ENCODE measurements at regions not wholly inside any gene's neighbourhood (a gene's known extent, or its start where the extent isn't known, plus 50 kb on each side); places are given as distances from the start of the nearest gene placed in this dataset.
A peak's percentile ranks its signal among the peaks of the same experiment; 100 is the strongest.
"Not testable (repeated sequence)": the region's sequence is repeated elsewhere in the genome, so short reads cannot be mapped to it uniquely, and the experiment has no call there.

DNA sequence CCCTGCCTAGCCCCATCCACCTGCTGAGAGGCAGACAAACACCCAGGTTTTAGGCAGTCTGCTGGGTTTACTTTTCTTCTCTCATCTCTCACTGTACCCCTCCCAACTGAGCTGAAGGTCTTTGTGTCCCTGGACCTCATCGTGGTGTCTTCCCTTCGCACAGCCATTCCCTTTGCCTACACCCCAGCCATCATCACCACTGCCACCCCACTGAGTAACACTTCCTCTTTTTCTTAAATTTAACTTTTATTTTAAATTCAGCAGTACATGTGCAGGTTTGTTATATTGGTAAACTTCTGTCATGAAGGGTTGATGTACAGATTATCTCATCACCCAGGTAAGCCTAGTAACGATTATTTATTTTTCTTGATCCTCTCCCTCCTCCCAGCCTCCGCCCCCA, 188.3 kb upstream of the MON1B start:
- DNase-seq, result no peak

DNA sequence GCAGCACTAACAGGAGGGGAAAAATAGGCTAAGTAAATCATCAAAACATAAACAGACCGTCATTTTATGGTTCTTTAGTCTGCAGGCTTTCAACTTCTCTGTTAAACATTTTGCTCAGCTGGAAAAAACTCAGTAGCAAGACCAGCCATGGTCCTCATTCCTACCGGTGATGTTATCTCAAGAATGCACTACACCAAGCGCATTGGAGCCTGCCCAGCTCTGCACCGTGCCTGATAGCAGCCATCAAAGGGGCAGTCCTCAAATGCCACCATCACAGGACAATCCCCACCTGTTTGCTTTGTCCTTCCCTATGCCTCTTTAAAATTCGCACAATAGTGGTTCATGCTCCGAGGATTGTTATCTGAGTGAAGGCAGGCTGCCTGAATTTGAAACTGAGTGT, 181.5 kb upstream of the MON1B start:
- no peak for DNase-seq

DNA sequence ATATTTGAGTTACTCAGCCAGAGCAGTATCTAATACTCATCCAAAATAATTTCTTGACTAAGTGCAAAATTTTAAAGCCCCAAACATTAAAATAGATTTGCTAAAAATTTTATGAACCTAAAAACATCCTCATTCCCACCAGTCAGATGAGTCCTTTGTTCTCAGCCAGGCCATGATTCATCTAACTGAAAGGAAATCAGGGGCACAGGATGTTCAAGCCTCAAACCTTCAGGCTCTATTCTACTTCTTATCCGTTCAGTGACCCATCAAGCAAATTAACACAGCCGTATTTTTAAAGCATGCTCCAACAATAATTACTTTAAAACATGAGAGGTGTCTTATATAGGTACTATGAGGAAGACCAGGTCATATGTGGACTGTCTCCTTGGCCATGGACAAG, 176.5 kb upstream of the MON1B start:
- DNase-seq, result no peak

DNA sequence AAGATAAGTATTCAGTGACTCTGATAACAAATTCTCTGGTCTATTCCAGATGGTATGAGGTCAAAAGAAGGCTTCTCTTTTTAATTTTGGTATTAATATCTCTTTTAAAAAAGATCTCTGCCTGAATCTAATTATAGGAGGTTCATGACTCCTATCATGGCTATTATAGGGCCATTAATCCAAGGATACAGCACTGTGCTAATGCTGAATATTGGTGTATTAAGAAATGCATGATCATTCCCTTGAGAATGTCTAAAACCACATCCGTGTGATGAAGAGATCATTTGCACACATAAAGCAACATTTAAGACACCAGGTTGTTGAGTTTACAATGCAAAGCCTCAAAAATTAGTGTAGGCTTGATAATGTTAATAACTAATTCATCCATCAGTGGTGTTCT, 160.4 kb upstream of the MON1B start:
- DNase-seq, result no peak

DNA sequence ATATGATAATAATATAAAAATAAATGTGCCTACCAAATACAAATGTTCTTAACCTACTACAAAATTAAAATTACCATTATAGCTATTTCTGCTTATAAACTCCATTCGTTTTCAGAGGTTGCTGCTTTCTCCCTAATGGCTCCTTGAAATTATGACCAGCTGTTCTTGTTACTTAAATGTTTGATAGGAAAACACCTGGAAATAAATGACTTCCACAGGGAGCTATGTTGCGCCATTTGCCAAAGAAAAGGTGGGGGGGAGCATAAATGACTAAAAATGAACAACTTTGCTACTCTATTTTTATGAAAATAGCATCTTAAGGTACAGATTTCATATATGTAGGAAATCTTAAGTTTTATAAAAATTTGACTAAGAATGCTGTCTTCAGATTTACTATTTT, 157.5 kb upstream of the MON1B start:
- DNase-seq, result no peak

DNA sequence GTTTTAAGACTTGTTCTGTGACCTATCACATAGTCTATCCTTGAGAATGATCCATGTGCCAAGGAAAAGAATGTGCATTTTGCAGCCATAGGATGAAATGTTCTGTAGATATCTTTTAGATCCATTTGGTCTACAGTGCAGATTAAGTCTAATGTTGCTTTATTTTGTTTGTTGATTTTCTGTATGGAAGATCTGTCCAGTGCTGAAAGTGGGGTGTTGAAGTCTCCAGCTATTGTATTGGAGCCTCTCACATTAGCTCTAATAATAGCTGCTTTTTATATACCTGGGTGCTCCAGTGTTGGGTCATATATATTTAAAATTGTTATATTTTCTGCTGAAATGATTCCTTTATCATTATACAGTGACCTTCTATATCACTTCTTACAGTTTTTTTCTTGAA, 155.6 kb upstream of the MON1B start:
- no peak for DNase-seq

DNA sequence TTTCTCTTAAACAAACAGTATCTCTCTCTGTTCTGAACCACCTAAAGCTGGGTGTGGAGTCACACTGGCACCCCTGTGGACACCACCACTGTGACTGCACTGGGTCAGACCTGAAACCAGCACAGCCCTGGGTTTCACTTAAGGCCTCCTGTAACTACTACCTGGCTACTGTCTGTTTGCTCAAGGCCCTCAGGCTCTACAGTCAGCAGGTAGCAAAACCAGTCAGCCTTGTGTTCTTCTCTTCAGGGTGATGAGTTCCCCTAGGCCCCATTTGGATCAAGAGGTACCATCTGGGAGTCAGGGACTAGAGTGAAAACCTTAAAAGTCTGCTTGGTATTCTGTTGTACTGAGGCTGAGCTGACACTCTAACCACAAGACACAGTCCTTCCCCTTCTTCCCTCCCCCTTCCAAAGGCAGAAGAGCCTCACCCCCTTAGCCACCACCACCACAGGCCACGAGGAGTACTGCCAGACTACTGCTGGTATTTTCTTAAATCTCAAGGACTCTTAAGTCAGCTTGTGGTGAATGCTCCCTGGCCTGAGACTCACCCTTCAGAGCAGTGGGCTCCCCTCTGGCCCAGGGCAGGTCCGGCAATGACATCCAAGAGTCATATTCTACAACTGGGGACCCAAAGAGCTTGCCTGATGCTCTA, 153.2 kb upstream of the MON1B start:
- no peak for DNase-seq

DNA sequence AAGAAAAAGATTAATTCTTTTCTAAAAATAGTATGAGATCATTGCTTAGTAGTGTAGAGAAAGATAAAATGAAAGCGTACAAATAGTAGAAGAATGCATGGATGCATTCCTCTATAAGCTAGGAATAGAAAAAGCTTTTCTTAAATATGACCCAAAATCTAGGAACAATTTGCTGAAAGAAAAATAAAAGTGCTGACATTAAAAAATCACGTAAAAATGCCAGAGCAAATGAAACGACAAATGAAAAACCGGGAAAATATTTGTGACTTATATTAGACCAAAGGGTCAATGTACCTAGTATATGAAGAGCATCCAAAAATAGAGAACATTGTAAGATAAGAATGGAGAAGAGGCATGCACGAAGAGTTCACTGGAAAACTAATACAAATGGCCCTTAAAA, 149.5 kb upstream of the MON1B start:
- DNase-seq, result no peak

DNA sequence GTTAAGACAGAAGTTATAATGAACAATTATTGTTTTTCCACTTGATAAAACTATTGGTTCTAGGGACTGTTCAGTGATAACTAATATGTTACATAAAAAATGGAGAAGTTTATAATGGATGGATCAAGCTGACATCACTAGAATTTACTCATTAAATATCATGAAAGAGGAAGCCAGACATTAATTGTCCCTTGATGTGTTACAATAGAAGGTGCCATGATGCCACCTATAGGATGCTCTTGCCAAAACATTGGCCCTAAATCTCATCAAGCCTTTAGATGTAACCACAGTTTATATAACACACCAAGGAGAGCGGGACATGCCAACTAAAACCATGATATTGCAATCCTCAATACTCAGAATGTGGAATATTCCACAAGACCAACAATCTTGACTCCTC, 147.9 kb upstream of the MON1B start:
- DNase-seq, result peak; percentile 35

DNA sequence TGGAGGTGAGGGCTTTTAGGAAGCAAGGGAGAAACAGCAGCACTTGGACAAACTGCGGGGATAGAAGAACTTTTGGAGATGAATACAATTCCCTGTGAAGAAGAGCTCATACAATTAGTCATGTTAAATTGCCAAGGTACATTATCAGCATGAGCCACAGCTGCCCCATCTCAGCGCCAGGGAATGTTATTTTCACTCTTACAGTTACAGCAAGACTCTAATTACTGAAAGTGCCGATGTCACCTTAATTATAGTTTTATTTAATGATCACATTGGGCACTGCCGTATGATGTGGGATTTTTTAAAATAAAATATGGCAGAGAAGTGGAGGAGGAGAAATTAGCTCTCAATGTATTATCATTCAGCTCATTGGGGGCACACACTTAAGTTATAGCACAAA, 144.8 kb upstream of the MON1B start:
- no peak for DNase-seq

DNA sequence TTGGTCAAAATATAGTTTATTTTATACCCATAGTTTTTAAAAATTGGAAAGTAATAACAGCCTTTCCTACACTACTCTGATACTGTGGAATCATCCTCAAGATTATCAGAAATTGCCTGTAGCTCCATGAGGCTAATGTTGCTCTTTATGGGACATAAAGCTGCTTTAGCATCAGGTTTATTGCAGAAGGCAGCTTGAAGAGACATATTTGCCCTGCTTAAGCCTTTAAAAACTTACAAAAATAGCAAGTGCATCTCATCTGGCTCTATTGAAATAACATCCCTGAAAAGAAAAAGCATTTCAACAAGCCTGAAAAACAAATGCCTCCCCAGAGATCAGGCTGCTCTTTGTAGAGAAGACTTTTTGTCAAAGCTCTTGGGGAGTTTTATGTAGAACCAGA, 142.9 kb upstream of the MON1B start:
- no peak for DNase-seq

DNA sequence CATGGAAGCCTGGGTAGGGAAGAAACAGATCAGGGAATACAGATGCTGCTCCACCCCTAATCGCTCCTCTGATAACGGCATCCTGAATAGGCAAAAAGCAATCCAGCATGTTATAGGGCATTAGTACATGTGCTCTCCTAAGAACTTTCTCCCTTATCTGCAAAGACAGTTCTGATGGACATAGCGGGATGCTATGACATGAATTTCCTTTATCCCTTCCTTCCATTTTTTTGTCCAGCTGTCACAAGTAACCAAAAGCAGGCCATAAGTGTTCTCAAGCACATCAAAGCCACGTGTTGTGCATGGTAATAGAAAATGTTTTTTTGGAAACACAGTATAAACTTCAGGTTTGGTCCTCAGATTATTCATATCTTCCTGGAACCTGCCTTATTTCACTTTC, 141.4 kb upstream of the MON1B start:
- DNase-seq, result no peak

DNA sequence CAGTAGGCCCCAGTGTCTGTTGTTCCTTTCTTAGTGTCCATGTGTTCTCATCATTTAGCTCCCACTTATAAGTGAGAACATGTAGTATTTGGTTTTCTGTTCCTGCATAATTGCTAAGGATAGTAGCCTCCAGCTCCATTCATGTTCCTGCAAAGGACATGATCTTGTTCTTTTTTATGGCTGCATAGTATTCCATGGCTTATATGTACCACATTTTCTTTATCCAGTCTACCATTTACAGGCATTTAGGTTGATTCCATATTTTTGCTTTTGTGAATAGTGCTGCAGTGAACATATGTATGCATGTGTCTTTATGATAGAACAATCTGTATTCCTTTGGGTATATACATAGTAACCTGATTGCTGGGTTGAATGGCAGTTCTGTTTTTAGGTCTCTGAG, 134.4 kb upstream of the MON1B start:
- not testable (repeated sequence) for DNase-seq

DNA sequence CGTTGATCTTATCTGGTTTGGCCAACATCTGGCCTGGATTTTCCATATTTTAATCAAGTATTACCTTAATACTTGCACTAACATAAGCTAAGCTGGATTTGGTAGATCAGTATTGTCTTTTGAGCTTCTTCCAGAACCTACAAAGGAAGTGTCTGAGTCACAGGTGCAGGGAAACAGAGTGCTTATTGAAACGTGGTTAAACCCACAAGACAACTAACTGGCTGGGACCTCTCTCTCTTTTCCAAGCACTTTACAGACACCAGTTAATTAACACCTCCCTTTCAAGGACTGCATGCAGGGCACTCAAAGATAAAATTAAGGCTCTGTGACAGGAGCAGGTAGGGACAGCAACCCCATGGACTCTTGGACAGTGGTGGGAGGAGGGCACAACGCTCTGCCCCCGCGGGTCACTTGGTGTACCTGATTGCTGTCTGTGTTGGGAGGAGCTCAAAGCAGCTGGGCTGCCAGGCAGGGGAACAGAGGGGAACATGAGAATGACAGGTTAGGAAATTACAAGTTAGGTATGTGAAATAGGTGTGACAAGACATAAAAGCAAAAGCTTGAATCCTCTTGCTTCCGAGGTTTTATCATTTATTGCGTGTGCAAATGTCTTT, 133.7 kb upstream of the MON1B start:
- peak; percentile 24 for DNase-seq

DNA sequence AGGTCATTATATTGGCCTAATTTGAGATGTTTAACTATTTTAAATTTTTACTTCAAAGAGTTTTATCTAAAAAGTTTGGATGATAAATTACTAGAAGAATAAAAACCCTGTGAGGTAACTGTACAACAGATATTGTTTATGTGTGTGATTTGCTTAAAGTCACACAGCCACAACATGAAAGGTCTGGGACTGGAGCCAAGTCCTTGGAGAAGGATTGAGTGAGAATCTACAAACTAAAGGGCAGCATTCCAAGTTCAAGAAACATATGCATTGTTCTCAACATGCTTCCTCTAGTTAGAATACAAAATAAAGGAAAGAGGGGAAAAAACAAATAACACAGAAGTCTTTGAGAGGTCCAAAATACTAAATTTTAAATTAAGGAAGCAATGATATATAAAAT, 131.5 kb upstream of the MON1B start:
- DNase-seq, result no peak

DNA sequence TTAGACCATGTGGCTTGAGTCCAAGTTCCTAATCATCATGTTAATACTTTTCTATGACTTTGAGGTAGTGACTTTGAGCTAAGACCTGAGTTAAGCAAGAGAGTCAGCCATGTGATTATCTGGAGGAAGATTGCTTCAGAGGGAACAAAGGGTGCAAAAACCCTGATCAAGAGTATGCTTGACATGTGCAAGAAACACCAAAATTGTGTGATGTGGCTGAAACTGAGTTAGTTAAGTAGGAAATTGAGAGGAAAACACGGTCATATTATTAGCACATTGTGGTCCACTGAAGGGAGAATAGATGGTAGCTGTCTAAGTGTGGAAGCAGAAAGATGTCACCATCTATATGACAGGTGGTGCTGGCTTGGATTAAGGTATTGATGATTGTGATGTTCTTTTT, 130.4 kb upstream of the MON1B start:
- no peak for DNase-seq

DNA sequence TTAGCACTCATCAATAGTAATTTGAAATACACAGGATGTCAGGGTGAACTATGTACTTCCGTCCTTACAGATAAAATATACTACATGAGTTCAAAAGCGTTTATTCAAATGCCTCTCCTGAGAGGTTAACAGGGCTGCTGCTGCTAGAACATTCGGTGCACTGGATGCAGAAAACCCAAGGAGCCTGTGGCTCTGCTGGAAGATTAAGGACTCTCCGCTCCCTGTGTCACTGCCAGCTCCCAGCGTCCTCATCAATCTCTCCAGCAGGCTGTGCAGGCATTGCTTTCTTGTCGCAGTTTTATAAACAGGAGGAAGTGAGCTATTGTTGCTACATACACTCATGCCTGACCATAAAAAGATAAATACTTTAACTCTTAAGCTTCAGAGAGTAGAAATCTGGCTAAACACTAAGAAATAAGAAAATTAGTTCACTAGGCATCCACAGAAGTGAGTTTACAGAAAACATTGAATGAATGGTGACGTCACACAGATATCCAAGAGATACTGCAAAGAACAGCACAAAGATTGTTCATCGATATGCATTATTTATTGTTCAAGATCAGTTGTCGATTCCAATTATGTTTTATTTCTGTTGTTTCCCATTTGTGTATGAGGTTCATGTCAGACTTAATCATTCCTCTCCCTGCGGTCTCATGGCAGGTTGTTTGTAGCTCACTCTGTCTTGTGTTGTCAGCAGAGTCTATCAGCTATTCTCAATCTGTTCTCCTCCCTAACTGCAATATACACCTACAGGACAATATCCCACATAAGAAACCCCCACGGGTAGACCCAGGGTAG, 127.9 kb upstream of the MON1B start:
- no peak for DNase-seq

DNA sequence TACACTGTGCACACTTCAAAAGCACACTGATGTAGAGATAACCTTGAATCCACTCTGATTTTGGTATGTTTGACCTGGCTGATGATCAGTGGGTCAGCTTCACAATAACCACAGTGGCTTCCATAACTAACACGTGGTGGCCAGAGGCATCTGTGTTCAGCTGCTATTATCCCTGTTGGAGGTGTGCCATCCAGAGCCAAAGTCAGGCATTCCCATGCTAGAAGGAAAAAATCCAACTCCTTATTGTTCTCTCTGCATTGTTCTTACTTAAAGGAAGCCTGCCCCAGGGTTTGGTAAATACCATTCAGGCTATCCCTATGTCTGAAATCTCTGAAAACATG, 127.3 kb upstream of the MON1B start:
- no peak for DNase-seq

DNA sequence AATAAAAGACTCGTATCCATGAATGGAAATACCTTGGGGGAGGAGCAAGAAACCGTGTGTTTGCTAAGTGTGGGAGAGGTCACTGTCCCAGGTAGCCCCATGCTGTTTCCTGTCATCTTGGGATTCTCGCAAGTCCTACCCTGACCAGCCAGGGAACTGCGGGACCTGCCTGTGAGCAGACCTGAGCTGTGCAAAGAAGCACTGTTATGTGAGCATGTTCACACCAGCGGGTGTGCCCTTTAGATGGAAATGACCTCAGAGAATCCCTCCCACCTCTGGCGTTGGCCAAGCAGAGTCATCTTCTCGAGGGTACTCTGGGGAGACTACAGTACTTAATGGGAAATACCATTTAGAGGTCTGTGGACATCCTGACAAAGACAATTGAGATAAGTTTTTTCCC, 127.0 kb upstream of the MON1B start:
- DNase-seq, result no peak

DNA sequence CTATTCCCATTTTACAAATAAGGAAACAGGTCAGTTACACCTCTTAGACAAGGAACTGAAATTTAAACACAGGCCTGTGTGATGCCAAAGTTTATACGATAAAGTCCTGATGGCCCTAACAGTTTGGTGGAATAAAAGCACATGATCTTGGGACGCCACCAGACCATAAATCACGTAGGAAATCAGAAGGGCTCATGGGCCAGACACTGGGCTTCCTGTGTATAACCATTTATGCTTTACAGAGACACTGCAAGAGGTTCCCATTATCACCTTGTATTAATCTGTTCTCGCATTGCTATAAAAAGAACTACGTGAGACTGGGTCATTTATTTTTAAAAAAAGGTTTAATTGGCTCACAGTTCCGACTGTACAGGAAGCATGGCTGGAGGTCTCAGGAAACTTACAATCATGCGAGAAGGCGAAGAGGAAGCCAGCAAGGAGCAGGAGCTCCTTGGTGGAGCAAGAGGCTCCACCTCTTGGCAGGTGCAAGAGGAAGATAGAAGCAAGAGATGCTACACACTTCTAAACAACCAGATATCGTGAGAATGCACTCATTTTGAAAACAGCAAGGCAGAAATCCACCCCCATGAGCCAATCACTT, 124.0 kb upstream of the MON1B start:
- no peak for DNase-seq

DNA sequence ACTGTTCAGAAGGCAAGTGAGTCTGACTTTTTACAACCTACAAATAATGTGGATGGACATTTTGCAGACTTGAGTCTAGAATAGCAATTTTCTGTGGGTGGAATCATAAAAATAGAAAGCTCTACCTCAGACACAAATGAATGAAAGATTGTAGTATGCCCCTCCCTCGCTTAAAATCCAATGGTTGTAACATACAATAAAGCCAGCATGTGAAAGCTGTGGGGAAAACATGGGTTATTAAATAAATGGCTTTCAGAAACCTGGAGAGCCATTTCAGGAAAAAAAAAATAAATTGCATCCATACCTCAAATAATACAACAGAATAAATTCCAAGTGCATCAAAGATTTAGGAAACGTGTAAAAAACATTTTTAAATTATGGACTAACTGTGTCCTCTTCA, 123.1 kb upstream of the MON1B start:
- DNase-seq, result no peak

DNA sequence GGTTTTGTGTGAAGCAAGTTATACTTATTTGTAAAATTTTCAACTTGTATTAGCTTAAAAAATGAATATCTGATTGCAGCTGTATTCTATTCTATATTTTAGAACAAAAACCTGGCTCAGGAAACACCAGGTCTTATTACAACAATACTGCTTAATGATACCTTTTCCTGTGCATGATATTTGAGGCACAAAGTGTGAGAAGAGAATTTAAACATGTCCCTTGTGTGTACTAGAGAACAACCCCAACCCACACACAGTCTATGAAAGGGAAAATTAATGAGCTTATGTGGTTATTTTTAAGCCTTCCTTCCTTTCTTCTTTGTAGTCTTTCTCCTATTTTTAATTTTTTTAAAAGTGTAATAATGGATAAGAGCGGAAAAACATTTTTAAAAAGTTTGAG, 122.6 kb upstream of the MON1B start:
- DNase-seq, result no peak

DNA sequence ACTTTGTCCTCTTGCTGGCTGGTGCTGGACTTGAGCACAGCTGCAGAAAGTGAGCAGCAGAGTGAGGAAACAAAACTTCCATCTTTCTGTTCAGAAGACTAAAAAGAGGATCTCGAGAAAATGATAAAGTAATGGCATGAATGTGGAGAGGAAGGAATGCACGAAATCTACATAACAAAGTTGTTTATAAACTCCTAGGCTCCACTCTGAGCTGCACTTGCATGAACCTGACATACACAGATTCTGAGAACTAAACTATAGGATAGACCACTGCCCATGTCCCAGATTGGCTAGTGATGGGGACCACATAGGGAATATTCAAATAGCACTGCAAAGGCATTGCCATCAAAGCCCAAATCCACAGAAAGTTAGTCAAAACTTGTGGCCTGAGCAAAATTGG, 121.1 kb upstream of the MON1B start:
- DNase-seq, result no peak

DNA sequence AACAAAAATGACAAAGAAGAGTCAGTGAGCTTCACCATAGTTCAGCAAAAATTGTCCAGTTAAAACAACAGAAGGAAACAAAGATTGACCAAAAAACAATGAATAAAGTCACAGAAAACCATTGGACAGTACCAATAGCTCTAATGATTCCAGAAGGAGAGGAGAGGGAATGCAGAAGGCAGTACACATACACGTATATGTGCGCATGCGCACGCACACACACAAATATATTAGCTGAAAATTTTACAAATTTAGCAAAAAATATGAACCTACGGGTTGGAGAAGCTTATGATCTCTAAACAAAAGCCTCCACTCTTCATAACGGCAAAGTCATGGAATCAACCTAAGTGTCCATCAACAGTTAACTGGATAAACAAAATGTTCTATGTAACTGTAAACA, 120.3 kb upstream of the MON1B start:
- DNase-seq, result no peak
